Bronchial epithelial cell (primary cell): ENCODE measurements at regions not wholly inside any gene's neighbourhood (a gene's known extent, or its start where the extent isn't known, plus 50 kb on each side); places are given as distances from the start of the nearest gene placed in this dataset.

Experiments
- DNase-seq: peaks from one replicate; pipeline ENCODE4 v3.0.0-alpha.2; 2010; ENCODE audit warnings: low read depth
- FAIRE-seq: peaks from 2 replicates; lab custom pipeline; 2011; peaks lifted over from hg19 to GRCh38; lab: Jason Lieb, UNC
- H3K27me3 ChIP-seq: 2 replicates; pipeline ENCODE4 v1.5.1; 2011; ENCODE audit warnings: low read length; ENCODE audit not compliant: control insufficient read depth, insufficient read depth
- H3K36me3 ChIP-seq: 2 replicates; pipeline ENCODE4 v1.5.1; 2011; ENCODE audit warnings: low read length; ENCODE audit not compliant: control insufficient read depth, insufficient read depth
- H3K4me3 ChIP-seq: 2 replicates; pipeline ENCODE4 v1.5.1; 2011; ENCODE audit warnings: mild to moderate bottlenecking, low read depth, low read length, control low read depth
- TF ChIP-seq, protein P1 (sequence below): IDR thresholded peaks from 2 replicates; pipeline ENCODE4 v1.5.1; 2011; ENCODE audit warnings: mild to moderate bottlenecking, moderate library complexity, low read length, control low read depth, inconsistent platforms; ENCODE audit not compliant: insufficient read depth, severe bottlenecking

DNA sequence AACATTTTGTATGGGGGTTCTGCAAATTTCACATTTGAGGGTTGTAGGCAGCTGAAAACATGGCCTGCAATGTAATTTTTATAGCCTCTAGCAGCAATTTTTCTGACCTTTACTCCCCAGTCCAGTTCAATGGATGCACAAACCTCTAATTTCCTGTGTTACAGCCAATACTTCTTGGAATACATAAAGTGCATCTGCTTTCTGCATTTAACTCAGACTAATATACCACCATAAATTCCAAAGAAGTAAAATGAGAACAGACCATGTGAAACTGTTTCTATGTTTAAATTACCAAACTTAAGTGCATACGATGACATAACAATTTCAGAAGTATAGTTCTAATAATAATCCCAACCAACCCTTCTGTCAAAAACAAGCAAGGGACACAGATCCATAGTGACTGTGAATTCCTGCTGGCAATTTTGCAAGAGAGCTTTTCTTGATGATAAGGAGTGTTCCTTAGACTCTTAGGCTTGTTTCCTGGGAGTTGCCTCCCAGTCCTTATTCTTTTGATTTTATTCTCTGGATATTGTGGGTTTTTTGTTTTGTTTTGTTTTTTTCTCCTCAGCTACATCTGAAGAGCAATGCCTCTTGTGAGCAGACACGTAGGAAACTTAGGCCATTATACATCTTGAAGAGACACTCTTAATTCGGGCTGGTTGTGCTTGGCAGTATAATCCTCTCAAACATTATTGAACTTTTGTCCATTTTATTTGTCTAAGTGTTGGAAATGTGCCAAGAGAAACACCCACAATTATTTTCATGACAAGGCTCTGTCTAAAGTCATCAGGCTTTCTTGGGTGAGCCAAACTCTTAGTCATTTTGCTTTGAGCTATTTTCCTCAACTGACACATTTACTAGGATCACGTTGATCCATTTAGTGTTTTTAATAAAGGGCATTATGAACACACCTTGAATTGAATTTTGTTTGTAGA lies 51.3 kb upstream of the RERGL start:
- TF ChIP-seq, protein P1, sequence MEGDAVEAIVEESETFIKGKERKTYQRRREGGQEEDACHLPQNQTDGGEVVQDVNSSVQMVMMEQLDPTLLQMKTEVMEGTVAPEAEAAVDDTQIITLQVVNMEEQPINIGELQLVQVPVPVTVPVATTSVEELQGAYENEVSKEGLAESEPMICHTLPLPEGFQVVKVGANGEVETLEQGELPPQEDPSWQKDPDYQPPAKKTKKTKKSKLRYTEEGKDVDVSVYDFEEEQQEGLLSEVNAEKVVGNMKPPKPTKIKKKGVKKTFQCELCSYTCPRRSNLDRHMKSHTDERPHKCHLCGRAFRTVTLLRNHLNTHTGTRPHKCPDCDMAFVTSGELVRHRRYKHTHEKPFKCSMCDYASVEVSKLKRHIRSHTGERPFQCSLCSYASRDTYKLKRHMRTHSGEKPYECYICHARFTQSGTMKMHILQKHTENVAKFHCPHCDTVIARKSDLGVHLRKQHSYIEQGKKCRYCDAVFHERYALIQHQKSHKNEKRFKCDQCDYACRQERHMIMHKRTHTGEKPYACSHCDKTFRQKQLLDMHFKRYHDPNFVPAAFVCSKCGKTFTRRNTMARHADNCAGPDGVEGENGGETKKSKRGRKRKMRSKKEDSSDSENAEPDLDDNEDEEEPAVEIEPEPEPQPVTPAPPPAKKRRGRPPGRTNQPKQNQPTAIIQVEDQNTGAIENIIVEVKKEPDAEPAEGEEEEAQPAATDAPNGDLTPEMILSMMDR = no peak
- H3K36me3 ChIP-seq = no peaks in the 10 kb centered on the region
- DNase-seq (peak; percentile 94), FAIRE-seq (no peak)
- H3K4me3 ChIP-seq = no peak overlapping the region
- peaks cover 2% of the 10 kb centered on the region for H3K27me3 ChIP-seq

DNA sequence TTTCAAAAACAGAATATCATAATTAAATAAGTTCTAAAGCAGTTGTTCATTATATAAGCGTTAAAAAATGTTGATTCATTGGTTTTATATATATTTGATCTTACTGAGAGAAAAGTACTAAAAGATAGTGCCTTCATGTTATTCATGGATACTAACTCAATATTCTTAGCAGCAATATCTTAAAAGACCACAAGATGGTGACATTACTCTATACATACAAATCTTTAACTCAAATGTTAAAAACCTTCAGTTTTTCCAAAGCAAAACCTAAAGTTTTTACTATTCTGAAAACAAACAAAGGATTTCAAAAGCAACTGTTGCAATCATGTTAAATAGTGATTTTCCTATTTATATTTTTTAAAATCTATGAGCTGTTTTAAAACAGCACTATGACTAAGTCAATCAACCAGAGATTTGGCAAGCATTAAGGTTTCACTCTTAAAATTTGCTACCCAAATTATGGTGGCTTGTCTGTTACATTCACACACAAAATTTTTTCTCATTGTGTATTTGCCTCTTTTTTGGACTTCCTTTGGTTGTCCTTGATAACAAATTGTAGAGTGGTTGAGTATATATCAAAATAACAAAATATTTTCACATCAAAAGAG lies 50.1 kb upstream of the RERGL start:
- TF ChIP-seq, protein P1 = peak; percentile 32
- FAIRE-seq (no peak), DNase-seq (peak; percentile 58)
- Histone ChIP-seq H3K4me3 (no peak overlapping the region), H3K36me3 (no peaks in the 10 kb centered on the region), H3K27me3 (peaks cover 2% of the 10 kb centered on the region)
